ENCODE measurements at regions not wholly inside any gene's neighbourhood (a gene's known extent, or its start where the extent isn't known, plus 50 kb on each side); places are given as distances from the start of the nearest gene placed in this dataset.

GRCh38 chr11:134938212-134938611 is 526.2 kb upstream of the B3GAT1 start:
- no peaks in the 10 kb centered on the region for H3K27me3 ChIP-seq (ENCODE audit: insufficient read depth, low read length)
- H3K9me3 ChIP-seq (ENCODE audit: control insufficient read depth, low read depth, low read length), result no peaks in the 10 kb centered on the region
- peaks cover 4% of the 10 kb centered on the region; the same call in 1 of the 2 replicates for H3K4me1 ChIP-seq (ENCODE audit: insufficient read depth, low read length)
- H3K23ac ChIP-seq (ENCODE audit: insufficient read length, low read depth, low read length), result no peak overlapping the region
- H3K9me3 Mint-ChIP-seq, result peaks cover 9 to 11% of the 10 kb centered on the region in 2 experiments
- no peaks in the 10 kb centered on the region for H4K20me1 ChIP-seq (ENCODE audit: control insufficient read depth, insufficient read depth, insufficient read length)
- no peak overlapping the region for H3K4me3 Mint-ChIP-seq
- peaks cover 0 to 15% (median 7%) of the 10 kb centered on the region in 3 experiments; a peak in 6 of 7 replicates for H3K36me3 Mint-ChIP-seq (ENCODE audit: insufficient read depth in 1 of 3, low read depth in 3 of 3)
- no peak overlapping the region for H3K56ac ChIP-seq (ENCODE audit: insufficient read length, low read depth, low read length)
- H3K27me3 Mint-ChIP-seq (ENCODE audit: low read depth), result peaks cover 1% of the 10 kb centered on the region
- H4K5ac ChIP-seq (ENCODE audit: insufficient read length, low read depth, low read length), result no peak overlapping the region
- H2AFZ ChIP-seq (ENCODE audit: low read length), result no peak overlapping the region
- no peaks in the 10 kb centered on the region for H3K23me2 ChIP-seq (ENCODE audit: insufficient read length, low read depth, low read length, poor library complexity, severe bottlenecking)
- H2AK5ac ChIP-seq (ENCODE audit: insufficient read length, low read length), result no peak overlapping the region
- TF ChIP-seq CTCF (conservative IDR thresholded peaks at IDR 0.05), result no peak
- no peak overlapping the region for H3K4ac ChIP-seq (ENCODE audit: low read depth, low read length)
- no peaks in the 10 kb centered on the region for H3K79me1 ChIP-seq (ENCODE audit: insufficient read depth, low read depth, low read length, poor library complexity, severe bottlenecking)
- no peak overlapping the region for H2BK15ac ChIP-seq (ENCODE audit: low read depth, low read length)
- H2BK120ac ChIP-seq (ENCODE audit: low read depth, low read length, poor library complexity, severe bottlenecking), result no peak overlapping the region
- H2BK12ac ChIP-seq (ENCODE audit: insufficient read length, low read depth, low read length), result no peak overlapping the region
- no peaks in the 10 kb centered on the region for H3K79me2 ChIP-seq (ENCODE audit: insufficient read depth, low read length)
- H3K4me1 Mint-ChIP-seq, result peaks cover 42 to 49% of the 10 kb centered on the region in 2 experiments
- no peak overlapping the region for H3T11ph ChIP-seq (ENCODE audit: low read length)
- no peak overlapping the region for H3K14ac ChIP-seq (ENCODE audit: insufficient read depth, low read length)
- no CpG with 5 or more reads among the region's 1 CpG for WGBS (ENCODE audit: extremely low coverage, insufficient read length, low lambda C conversion rate)
- no peak overlapping the region for H4K91ac ChIP-seq (ENCODE audit: insufficient read length, low read depth, low read length)
- no peak overlapping the region for H3K9ac ChIP-seq (ENCODE audit: extremely low read depth, insufficient read length, low read length)
- DNase-seq, result no peak
- no peak overlapping the region for H4K8ac ChIP-seq (replicated peaks; ENCODE audit: insufficient read length, low read depth, low read length)
- H3K27ac ChIP-seq (ENCODE audit: insufficient read length, low read depth, low read length), result no peak overlapping the region
- no peak overlapping the region for H3K27ac Mint-ChIP-seq
- no peak overlapping the region for H2BK20ac ChIP-seq (ENCODE audit: low read depth, low read length, poor library complexity, severe bottlenecking)
- H2BK5ac ChIP-seq (ENCODE audit: insufficient read length, low read length), result no peak overlapping the region
- no peak overlapping the region for H3K18ac ChIP-seq (ENCODE audit: insufficient read length, low read depth, low read length)
- H3K4me2 ChIP-seq (ENCODE audit: insufficient read depth, insufficient read length, low read length), result no peak overlapping the region
